ENCODE measurements at regions not wholly inside any gene's neighbourhood (a gene's known extent, or its start where the extent isn't known, plus 50 kb on each side); places are given as distances from the start of the nearest gene placed in this dataset.

DNA sequence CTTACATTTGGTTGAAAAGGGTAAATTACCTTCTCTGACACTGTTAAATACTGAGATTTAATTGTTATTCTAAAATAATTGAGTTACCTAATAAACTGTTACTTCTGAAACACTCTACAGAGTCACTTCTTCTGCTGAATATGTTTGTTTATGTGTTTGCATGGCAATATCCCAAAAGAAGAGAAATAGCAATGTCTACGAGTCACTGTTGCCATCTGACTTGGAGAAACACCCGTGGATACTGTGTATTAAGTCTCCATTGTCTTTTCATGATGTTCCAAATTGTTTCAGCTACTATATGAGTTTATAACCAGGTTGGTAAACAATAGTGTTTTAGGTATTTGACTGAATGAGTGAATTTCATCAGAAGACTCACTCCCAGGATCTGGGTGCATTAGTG lies 754.2 kb upstream of the ID2 start:
- Histone ChIP-seq H3K27me3 (no peaks in the 10 kb centered on the region), H3K4me3 (no peak overlapping the region), H3K4me2 (no peak overlapping the region), H3K79me2 (ENCODE audit: low read depth) (no peaks in the 10 kb centered on the region), H3K9ac (no peak overlapping the region), H3K27ac (no peak overlapping the region), H3K4me1 (no peaks in the 10 kb centered on the region), H2AFZ (replicated peaks) (no peak overlapping the region), H4K20me1 (ENCODE audit: low read depth) (no peaks in the 10 kb centered on the region), H3K9me3 (ENCODE audit: low read depth) (no peaks in the 10 kb centered on the region), H3F3A (ENCODE audit: low read depth) (no peaks in the 10 kb centered on the region), H3K36me3 (no peaks in the 10 kb centered on the region)
- H3K9me3 Mint-ChIP-seq = peaks cover 6% of the 10 kb centered on the region
- no peak overlapping the region for H3K4me3 Mint-ChIP-seq
- peaks cover 2% of the 10 kb centered on the region for H3K4me1 Mint-ChIP-seq
- TF ChIP-seq EZH2phosphoT487 (IDR thresholded peaks at IDR 0.05) (no peak), EZH2 (IDR thresholded peaks at IDR 0.05) (no peak)
- TF ChIP-seq, protein P1, sequence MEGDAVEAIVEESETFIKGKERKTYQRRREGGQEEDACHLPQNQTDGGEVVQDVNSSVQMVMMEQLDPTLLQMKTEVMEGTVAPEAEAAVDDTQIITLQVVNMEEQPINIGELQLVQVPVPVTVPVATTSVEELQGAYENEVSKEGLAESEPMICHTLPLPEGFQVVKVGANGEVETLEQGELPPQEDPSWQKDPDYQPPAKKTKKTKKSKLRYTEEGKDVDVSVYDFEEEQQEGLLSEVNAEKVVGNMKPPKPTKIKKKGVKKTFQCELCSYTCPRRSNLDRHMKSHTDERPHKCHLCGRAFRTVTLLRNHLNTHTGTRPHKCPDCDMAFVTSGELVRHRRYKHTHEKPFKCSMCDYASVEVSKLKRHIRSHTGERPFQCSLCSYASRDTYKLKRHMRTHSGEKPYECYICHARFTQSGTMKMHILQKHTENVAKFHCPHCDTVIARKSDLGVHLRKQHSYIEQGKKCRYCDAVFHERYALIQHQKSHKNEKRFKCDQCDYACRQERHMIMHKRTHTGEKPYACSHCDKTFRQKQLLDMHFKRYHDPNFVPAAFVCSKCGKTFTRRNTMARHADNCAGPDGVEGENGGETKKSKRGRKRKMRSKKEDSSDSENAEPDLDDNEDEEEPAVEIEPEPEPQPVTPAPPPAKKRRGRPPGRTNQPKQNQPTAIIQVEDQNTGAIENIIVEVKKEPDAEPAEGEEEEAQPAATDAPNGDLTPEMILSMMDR (IDR thresholded peaks at IDR 0.05) = no peak
- peaks cover 4% of the 10 kb centered on the region for H3K27me3 Mint-ChIP-seq (ENCODE audit: insufficient read depth, low read depth)
- no peak overlapping the region for H3K27ac Mint-ChIP-seq
- DNase-seq (ENCODE audit: low spot score) = no peak
- H3K36me3 Mint-ChIP-seq = no peaks in the 10 kb centered on the region

DNA sequence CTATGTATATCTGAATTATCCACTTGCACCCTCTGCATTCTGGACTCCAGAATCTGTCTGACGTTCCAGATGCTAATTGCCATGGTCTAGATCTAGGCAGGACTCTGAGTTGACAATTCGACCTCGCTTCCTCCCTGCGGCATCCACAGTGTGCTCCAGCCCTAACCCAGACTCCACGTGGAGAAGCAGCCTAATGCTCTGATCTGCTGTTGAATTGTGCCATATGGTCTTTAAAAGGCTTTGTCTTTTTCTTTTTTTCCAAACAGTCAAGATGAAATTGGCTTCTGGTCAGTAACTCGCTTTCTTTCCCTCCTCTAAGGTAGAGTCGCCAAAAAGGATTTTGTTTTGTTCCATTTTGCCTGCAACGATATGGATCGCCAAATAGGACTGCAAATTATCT lies 752.6 kb upstream of the ID2 start:
- Mint-ChIP-seq H3K27ac (no peak overlapping the region), H3K36me3 (no peaks in the 10 kb centered on the region), H3K4me3 (no peak overlapping the region), H3K9me3 (peaks cover 2% of the 10 kb centered on the region), H3K27me3 (ENCODE audit: insufficient read depth, low read depth) (peaks cover 2% of the 10 kb centered on the region), H3K4me1 (peaks cover 2% of the 10 kb centered on the region)
- no peak for DNase-seq (ENCODE audit: low spot score)
- TF ChIP-seq EZH2 (IDR thresholded peaks at IDR 0.05) = no peak
- Histone ChIP-seq H3K4me3 (no peak overlapping the region), H4K20me1 (ENCODE audit: low read depth) (no peaks in the 10 kb centered on the region), H3K9ac (no peak overlapping the region), H3K4me1 (no peaks in the 10 kb centered on the region), H3K4me2 (no peak overlapping the region), H2AFZ (replicated peaks) (no peak overlapping the region), H3K27me3 (no peaks in the 10 kb centered on the region), H3K36me3 (no peaks in the 10 kb centered on the region), H3K27ac (no peak overlapping the region), H3K9me3 (ENCODE audit: low read depth) (no peaks in the 10 kb centered on the region), H3F3A (ENCODE audit: low read depth) (no peaks in the 10 kb centered on the region), H3K79me2 (ENCODE audit: low read depth) (no peaks in the 10 kb centered on the region)

DNA sequence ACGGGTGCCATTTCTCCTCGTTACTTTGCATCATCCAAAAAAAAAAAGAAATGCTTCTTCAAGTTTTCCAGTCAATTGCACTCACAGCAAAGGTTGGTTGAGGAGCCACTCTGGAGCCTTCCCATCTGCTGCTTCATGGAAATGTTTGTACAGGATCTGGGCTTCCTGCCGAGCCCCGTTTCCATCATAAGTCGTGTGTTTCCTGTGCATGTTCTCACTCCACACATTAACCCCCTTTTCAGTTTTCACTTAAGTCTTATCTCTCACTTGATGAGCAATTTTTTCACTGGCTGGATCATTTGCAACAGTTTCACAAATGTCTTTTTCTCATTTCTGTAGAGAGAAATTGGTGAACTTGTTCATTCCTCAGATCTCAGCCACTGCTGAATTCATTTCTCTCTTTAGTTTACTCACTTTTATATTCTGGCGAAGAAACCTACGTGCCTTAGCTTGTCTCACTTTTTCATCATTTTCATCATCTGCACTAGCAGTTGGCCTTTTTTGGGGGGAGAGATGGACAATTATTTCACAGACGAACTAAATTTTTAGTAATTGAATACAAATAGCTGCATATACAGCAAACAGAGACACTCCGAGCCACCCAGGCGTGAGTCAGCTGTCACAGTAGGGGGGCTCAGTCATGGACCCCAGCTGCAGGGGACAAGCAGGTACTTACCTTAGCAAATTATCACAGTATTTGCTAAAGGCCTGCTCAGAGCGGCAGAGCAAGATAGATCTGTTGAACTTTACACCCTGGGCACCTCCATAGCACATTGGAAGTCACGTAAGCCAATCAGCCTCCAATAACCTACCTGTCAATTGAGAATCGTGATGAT lies 750.8 kb upstream of the ID2 start:
- Histone ChIP-seq H3F3A (ENCODE audit: low read depth) (no peaks in the 10 kb centered on the region), H2AFZ (replicated peaks) (no peak overlapping the region), H3K27me3 (no peaks in the 10 kb centered on the region), H3K4me3 (no peak overlapping the region), H3K27ac (no peak overlapping the region), H3K36me3 (no peaks in the 10 kb centered on the region), H3K9me3 (ENCODE audit: low read depth) (no peaks in the 10 kb centered on the region), H4K20me1 (ENCODE audit: low read depth) (no peaks in the 10 kb centered on the region), H3K4me2 (no peak overlapping the region), H3K9ac (no peak overlapping the region), H3K4me1 (no peaks in the 10 kb centered on the region), H3K79me2 (ENCODE audit: low read depth) (no peaks in the 10 kb centered on the region)
- Mint-ChIP-seq H3K4me3 (no peak overlapping the region), H3K36me3 (no peaks in the 10 kb centered on the region), H3K9me3 (peaks cover 5% of the 10 kb centered on the region), H3K27me3 (ENCODE audit: insufficient read depth, low read depth) (peaks cover 5% of the 10 kb centered on the region), H3K4me1 (peaks cover 2% of the 10 kb centered on the region), H3K27ac (no peak overlapping the region)
- DNase-seq (ENCODE audit: low spot score) = no peak
- TF ChIP-seq EZH2 (IDR thresholded peaks at IDR 0.05) (no peak), EZH2phosphoT487 (IDR thresholded peaks at IDR 0.05) (no peak)
- TF ChIP-seq, protein P1 (IDR thresholded peaks at IDR 0.05) = no peak

DNA sequence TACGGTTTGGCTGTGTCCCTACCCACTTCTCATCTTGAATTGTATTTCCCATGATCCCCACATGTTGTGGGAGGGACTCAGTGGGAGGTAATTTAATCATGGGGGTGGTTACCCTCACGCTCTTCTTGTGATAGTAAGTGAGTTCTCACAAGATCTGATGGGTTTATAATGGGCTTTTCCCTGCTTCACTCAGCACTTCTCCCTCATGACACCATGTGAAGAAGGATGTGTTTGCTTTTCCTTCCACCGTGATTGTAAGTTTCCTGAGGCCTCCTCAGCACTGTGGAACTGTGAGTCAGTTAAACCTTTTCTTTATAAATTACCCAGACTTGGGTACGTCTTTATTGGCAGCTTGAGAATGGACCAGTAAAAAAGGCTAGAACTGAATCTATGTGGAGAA lies 750.0 kb upstream of the ID2 start:
- Histone ChIP-seq H3K9me3 (ENCODE audit: low read depth) (no peaks in the 10 kb centered on the region), H3K79me2 (ENCODE audit: low read depth) (no peaks in the 10 kb centered on the region), H3K27ac (no peak overlapping the region), H3K36me3 (no peaks in the 10 kb centered on the region), H2AFZ (replicated peaks) (no peak overlapping the region), H3K4me3 (no peak overlapping the region), H3K4me1 (no peaks in the 10 kb centered on the region), H3F3A (ENCODE audit: low read depth) (no peaks in the 10 kb centered on the region), H3K27me3 (no peaks in the 10 kb centered on the region), H3K4me2 (no peak overlapping the region), H3K9ac (no peak overlapping the region), H4K20me1 (ENCODE audit: low read depth) (no peaks in the 10 kb centered on the region)
- Mint-ChIP-seq H3K27ac (no peak overlapping the region), H3K4me3 (no peak overlapping the region), H3K9me3 (peaks cover 5% of the 10 kb centered on the region), H3K27me3 (ENCODE audit: insufficient read depth, low read depth) (peaks cover 5% of the 10 kb centered on the region), H3K4me1 (peaks cover 2% of the 10 kb centered on the region), H3K36me3 (no peaks in the 10 kb centered on the region)
- no peak for TF ChIP-seq EZH2phosphoT487 (IDR thresholded peaks at IDR 0.05)
- TF ChIP-seq EZH2 (IDR thresholded peaks at IDR 0.05) = no peak
- TF ChIP-seq, protein P1 (IDR thresholded peaks at IDR 0.05) = no peak
- DNase-seq (ENCODE audit: low spot score) = no peak
